GM06990 (cell line): ENCODE measurements at regions not wholly inside any gene's neighbourhood (a gene's known extent, or its start where the extent isn't known, plus 50 kb on each side); places are given as distances from the start of the nearest gene placed in this dataset.

ENCODE experiments used
- DNase-seq: peaks from one replicate; pipeline ENCODE4 v3.0.0-alpha.2; 2011; ENCODE audit not compliant: insufficient read length; ENCODE audit errors: extremely low read depth
- H3K27me3 ChIP-seq: replicated peaks from 2 replicates; pipeline ENCODE4 v1.6.0; 2011; ENCODE audit warnings: low read length; ENCODE audit not compliant: control insufficient read depth, insufficient read depth
- H3K36me3 ChIP-seq: 2 replicates; pipeline ENCODE4 v1.5.1; 2011; ENCODE audit warnings: low read length; ENCODE audit not compliant: control insufficient read depth, insufficient read depth
- H3K4me3 ChIP-seq: replicated peaks from 2 replicates; pipeline ENCODE4 v1.5.1; 2011; ENCODE audit warnings: low read depth, mild to moderate bottlenecking, control low read depth, low read length
- CTCF ChIP-seq: IDR thresholded peaks from 2 replicates; pipeline ENCODE4 v1.5.1; 2011; ENCODE audit warnings: low read length, control low read depth, mild to moderate bottlenecking, inconsistent platforms; ENCODE audit not compliant: insufficient read depth, poor library complexity, severe bottlenecking

- no peaks in the 10 kb centered on the region for H3K27me3 ChIP-seq
- TF ChIP-seq CTCF, result no peak
Measured at GRCh38 chr7:113230691-113231090, 112.3 kb upstream of the SMIM30 start.

GRCh38 chr7:113217314-113217713 lies 99.0 kb upstream of the SMIM30 start:
- TF ChIP-seq CTCF, result no peak
- no peak overlapping the region for H3K4me3 ChIP-seq
- no peaks in the 10 kb centered on the region for H3K27me3 ChIP-seq
- H3K36me3 ChIP-seq, result no peaks in the 10 kb centered on the region
- no peak for DNase-seq

More at GRCh38 chr7:113230691-113231090, 112.3 kb upstream of the SMIM30 start:
- H3K4me3 ChIP-seq, result no peak overlapping the region
- H3K36me3 ChIP-seq, result no peaks in the 10 kb centered on the region
- no peak for DNase-seq

GRCh38 chr7:113216038-113216437 lies 97.7 kb upstream of the SMIM30 start:
- TF ChIP-seq CTCF, result no peak
- no peak overlapping the region for H3K4me3 ChIP-seq
- no peaks in the 10 kb centered on the region for H3K36me3 ChIP-seq
- no peaks in the 10 kb centered on the region for H3K27me3 ChIP-seq
- DNase-seq, result no peak

- DNase-seq, result no peak
- TF ChIP-seq CTCF, result no peak
- Histone ChIP-seq H3K27me3 (no peaks in the 10 kb centered on the region), H3K36me3 (no peaks in the 10 kb centered on the region), H3K4me3 (no peak overlapping the region)
Measured at GRCh38 chr7:113209449-113210203, 91.3 kb upstream of the SMIM30 start.

- DNase-seq, result no peak
- TF ChIP-seq CTCF, result no peak
- H3K4me3 ChIP-seq, result no peak overlapping the region
- no peaks in the 10 kb centered on the region for H3K27me3 ChIP-seq
- H3K36me3 ChIP-seq, result no peaks in the 10 kb centered on the region
Measured at GRCh38 chr7:113207931-113208330, 89.6 kb upstream of the SMIM30 start.
